DOHH2 (cell line): ENCODE measurements at regions not wholly inside any gene's neighbourhood (a gene's known extent, or its start where the extent isn't known, plus 50 kb on each side); places are given as distances from the start of the nearest gene placed in this dataset.

Experiments used
- CTCF ChIP-seq: fragments of 200-600 bp; sonication (generic); IDR thresholded peaks from one replicate; pipeline ENCODE4 v1.5.1; 2014; ENCODE audit warnings: antibody characterized with exemption, mild to moderate bottlenecking, low read depth, low read length; ENCODE audit not compliant: poor library complexity, severe bottlenecking
- EZH2phosphoT487 ChIP-seq: fragments of 200-600 bp; sonication (generic); IDR thresholded peaks from 2 replicates; pipeline ENCODE4 v1.6.1; 2017; ENCODE audit warnings: borderline replicate concordance, mild to moderate bottlenecking, antibody characterized with exemption, low read length, moderate library complexity, mixed read lengths

- TF ChIP-seq EZH2phosphoT487 (no peak), CTCF (no peak)
Observed at GRCh38 chr5:53288511-53288910, 179.0 kb upstream of the MOCS2 start.
